ENCODE measurements at regions not wholly inside any gene's neighbourhood (a gene's known extent, or its start where the extent isn't known, plus 50 kb on each side); places are given as distances from the start of the nearest gene placed in this dataset.

- no peak for DNase-seq
Observed at GRCh38 chr7:23981314-23981713, 271.3 kb downstream of the STK31 start.

- DNase-seq = no peak
Observed at GRCh38 chr7:23981758-23982157, 271.7 kb downstream of the STK31 start.

- DNase-seq = no peak
Observed at GRCh38 chr7:24005517-24005916, 278.5 kb upstream of the NPY start.

GRCh38 chr7:24010495-24010894 is 273.5 kb upstream of the NPY start:
- no peak for DNase-seq

- DNase-seq = no peak
Observed at GRCh38 chr7:24017519-24017918, 266.5 kb upstream of the NPY start.

GRCh38 chr7:24018331-24018730 is 265.7 kb upstream of the NPY start:
- DNase-seq = no peak

- DNase-seq = no peak
Observed at GRCh38 chr7:24019841-24020240, 264.1 kb upstream of the NPY start.

GRCh38 chr7:24024276-24025068 is 259.5 kb upstream of the NPY start:
- peak; percentile 30 for DNase-seq

GRCh38 chr7:24025094-24025493 is 258.9 kb upstream of the NPY start:
- no peak for DNase-seq

- no peak for DNase-seq
Observed at GRCh38 chr7:24025765-24026164, 258.2 kb upstream of the NPY start.

GRCh38 chr7:24026351-24026750 is 257.6 kb upstream of the NPY start:
- no peak for DNase-seq

GRCh38 chr7:24029068-24029467 is 254.9 kb upstream of the NPY start:
- DNase-seq = no peak

GRCh38 chr7:24034251-24034650 is 249.7 kb upstream of the NPY start:
- no peak for DNase-seq

GRCh38 chr7:24035366-24036032 is 248.5 kb upstream of the NPY start:
- DNase-seq = no peak

GRCh38 chr7:24036033-24036412 is 248.0 kb upstream of the NPY start:
- no peak for DNase-seq

GRCh38 chr7:24038993-24039392 is 245.0 kb upstream of the NPY start:
- DNase-seq = no peak

GRCh38 chr7:24039991-24040624 is 243.9 kb upstream of the NPY start:
- DNase-seq = no peak

GRCh38 chr7:24042028-24042427 is 242.0 kb upstream of the NPY start:
- no peak for DNase-seq

GRCh38 chr7:24049296-24049695 is 234.7 kb upstream of the NPY start:
- DNase-seq = no peak

- no peak for DNase-seq
Observed at GRCh38 chr7:24050991-24051560, 232.9 kb upstream of the NPY start.

- no peak for DNase-seq
Observed at GRCh38 chr7:24051651-24052050, 232.3 kb upstream of the NPY start.

GRCh38 chr7:24052572-24053260 is 231.3 kb upstream of the NPY start:
- no peak for DNase-seq

GRCh38 chr7:24054236-24054635 is 229.8 kb upstream of the NPY start:
- DNase-seq = no peak
